HG02759 (cell line): ENCODE measurements at regions not wholly inside any gene's neighbourhood (a gene's known extent, or its start where the extent isn't known, plus 50 kb on each side); places are given as distances from the start of the nearest gene placed in this dataset.

Experiments
- ATAC-seq: cut with Tn5 transposase; IDR thresholded peaks from one replicate; pipeline ENCODE4 v1.9.1; 2021; ENCODE audit warnings: mild to moderate bottlenecking, moderate library complexity; ENCODE audit not compliant: unreplicated experiment

GRCh38 chr9:99326112-99326916, 104.2 kb downstream of the SEC61B start:
- ATAC-seq, result no peak

- no peak for ATAC-seq
These were observed 104.8 kb downstream of the SEC61B start for GRCh38 chr9:99326917-99327189.

GRCh38 chr9:99327667-99328066, 105.6 kb downstream of the SEC61B start:
- ATAC-seq, result no peak

- ATAC-seq, result no peak
These were observed 113.2 kb downstream of the SEC61B start for GRCh38 chr9:99335280-99335679.

GRCh38 chr9:99336005-99336404, 113.9 kb downstream of the SEC61B start:
- ATAC-seq, result no peak

- no peak for ATAC-seq
These were observed 114.4 kb downstream of the SEC61B start for GRCh38 chr9:99336531-99336930.

GRCh38 chr9:99340281-99340680, 118.2 kb downstream of the SEC61B start:
- no peak for ATAC-seq

GRCh38 chr9:99341686-99342085, 119.6 kb downstream of the SEC61B start:
- no peak for ATAC-seq

- no peak for ATAC-seq
These were observed 123.4 kb downstream of the SEC61B start for GRCh38 chr9:99345451-99345850.

- no peak for ATAC-seq
These were observed 123.9 kb downstream of the SEC61B start for GRCh38 chr9:99345942-99346341.

- no peak for ATAC-seq
These were observed 125.5 kb downstream of the SEC61B start for GRCh38 chr9:99347568-99347967.

GRCh38 chr9:99348289-99348688, 126.2 kb downstream of the SEC61B start:
- ATAC-seq, result no peak

- no peak for ATAC-seq
These were observed 127.8 kb downstream of the SEC61B start for GRCh38 chr9:99349870-99350269.

- ATAC-seq, result no peak
These were observed 128.4 kb downstream of the SEC61B start for GRCh38 chr9:99350461-99350860.

- ATAC-seq, result no peak
These were observed 129.6 kb downstream of the SEC61B start for GRCh38 chr9:99351647-99352046.

- no peak for ATAC-seq
These were observed 130.7 kb downstream of the SEC61B start for GRCh38 chr9:99352826-99353225.

GRCh38 chr9:99353408-99353807, 131.3 kb downstream of the SEC61B start:
- ATAC-seq, result no peak

- ATAC-seq, result no peak
These were observed 132.0 kb downstream of the SEC61B start for GRCh38 chr9:99354104-99354503.

- ATAC-seq, result no peak
These were observed 134.5 kb downstream of the SEC61B start for GRCh38 chr9:99356512-99356971.

GRCh38 chr9:99357575-99357974, 135.5 kb downstream of the SEC61B start:
- ATAC-seq, result no peak

GRCh38 chr9:99358668-99359067, 136.6 kb downstream of the SEC61B start:
- ATAC-seq, result no peak

GRCh38 chr9:99359336-99359735, 137.3 kb downstream of the SEC61B start:
- no peak for ATAC-seq

GRCh38 chr9:99360026-99360425, 137.9 kb downstream of the SEC61B start:
- no peak for ATAC-seq
